HG03571 (cell line): ENCODE measurements at regions not wholly inside any gene's neighbourhood (a gene's known extent, or its start where the extent isn't known, plus 50 kb on each side); places are given as distances from the start of the nearest gene placed in this dataset.

ENCODE experiments used
- ATAC-seq: cut with Tn5 transposase; IDR thresholded peaks from one replicate; pipeline ENCODE4 v1.9.1; 2021; ENCODE audit not compliant: unreplicated experiment

DNA sequence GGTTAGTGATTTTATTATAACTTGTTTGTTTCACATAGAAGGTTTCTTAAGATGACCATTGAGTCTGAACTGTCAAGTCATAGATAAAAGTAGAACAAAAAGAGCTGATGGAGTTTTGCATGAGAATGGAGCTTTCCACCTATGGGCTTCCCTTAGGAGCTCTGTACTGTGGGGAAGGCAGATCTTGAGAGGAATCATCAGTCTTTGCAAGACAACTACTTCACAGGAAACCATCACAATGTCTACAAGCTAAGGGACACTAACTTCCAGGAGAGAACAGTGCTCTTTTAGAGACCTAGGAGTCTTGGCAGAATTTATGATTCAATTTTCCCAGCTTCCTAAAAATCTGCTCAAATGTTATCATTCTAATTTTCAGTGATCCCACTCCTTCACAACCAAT lies 78.2 kb downstream of the FBXO5 start:
- no peak for ATAC-seq

DNA sequence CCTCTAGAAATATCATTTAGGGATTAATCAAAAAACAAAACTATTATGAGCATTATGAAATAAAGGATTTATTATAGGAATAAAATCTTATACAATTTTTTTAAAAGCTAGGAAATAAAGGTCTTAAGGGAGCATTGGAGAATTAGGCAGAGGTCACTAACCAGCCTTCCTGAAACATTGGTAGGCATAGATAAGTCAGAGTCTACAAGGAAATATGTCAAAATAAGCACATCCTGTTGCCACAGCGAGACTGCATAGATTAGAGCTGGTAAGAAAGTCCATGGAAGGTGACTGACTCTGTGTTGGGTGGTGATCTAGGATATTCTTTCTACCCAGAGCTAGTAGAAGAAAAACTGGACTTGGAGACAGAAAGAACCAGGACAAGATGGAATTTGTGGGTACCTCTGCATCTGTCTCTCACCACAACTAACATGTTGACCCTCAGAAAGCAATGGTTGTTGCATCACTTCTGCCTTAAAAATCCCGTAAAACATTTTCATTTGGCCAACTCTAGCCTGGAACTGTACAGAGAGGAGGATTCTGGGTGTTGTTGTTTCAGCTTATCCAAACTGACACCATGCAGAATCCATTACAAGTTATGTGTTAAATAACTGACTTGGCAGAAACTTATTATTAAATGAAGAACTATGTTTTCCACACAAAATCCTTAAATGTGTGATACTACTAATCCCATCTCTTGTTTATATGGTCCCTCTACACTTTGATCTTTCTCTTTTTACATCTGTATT lies 77.1 kb downstream of the FBXO5 start:
- ATAC-seq: no peak

DNA sequence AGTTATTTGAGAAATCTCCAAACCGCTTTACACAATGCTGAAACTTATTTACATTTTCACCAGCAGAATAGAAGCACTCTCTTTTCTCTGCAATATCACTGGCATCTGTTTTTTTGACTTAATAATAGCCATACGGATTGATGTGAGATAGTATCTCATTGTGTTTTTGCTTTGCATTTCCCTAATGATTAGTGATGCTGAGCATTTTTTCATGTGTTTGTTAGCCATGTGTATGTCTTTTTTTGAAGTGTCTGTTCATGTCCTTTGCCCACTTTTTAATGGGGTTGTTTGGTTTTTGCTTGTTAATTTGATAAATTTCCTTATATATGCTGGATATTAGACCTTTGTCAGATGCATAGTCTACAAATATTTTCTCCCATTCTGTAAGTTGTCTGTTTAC lies 73.6 kb downstream of the FBXO5 start:
- no peak for ATAC-seq

DNA sequence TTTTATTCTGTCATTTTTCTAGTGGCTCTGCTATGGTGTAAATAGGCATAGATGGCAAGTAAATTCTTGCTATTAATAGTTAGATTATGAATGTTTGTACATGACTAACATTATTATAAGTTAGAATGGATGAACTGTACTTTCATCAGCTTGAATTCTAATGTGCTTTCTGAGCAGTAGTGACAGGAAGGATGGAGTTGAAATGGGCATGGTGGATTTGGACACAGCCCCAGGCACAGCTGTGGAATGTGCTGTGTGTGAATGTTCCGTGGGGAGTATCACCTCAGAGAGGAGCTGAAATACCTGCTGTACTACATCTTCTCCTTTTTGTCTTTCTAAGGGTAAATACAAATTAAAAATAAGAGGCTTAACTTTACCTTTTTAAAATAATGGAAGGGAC lies 66.8 kb downstream of the FBXO5 start:
- no peak for ATAC-seq

DNA sequence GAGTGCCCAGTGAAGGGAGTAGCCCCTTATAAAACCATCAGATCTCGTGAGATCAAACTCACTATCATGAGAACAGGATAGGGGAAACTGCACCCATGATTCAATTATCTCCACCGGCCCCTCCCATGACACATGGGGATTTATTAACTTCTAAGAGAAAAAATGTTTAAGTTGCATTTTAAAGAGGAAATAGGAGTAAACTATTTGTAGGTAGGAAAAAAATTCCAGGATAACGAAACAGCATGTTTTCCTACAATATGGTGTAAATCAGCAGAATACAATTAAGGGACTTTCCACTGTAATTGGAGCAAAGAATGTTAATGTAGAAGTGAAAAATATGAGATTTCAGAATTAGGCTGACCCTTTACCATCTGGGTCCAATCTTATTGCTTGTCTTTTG lies 63.9 kb downstream of the FBXO5 start:
- ATAC-seq: no peak

DNA sequence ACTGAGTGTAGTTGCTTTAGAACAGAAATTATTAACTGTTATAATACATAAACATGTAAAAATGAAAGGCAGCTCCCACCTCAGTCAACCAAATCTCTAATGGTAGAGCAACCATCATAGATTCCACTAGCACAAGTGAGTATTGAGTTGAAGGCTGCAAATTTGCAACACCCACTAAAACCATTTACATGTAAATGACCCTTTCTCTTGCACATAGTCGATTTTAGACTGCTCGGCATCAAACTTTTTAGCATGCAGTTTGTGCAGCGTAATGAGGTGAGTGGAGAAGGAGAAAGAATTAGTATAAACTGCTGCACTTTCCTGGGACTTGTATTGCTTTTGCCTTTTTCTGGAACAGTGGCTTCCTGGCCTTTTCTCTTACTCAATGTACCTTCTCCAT lies 62.8 kb downstream of the FBXO5 start:
- ATAC-seq: no peak
